ENCODE measurements at regions not wholly inside any gene's neighbourhood (a gene's known extent, or its start where the extent isn't known, plus 50 kb on each side); places are given as distances from the start of the nearest gene placed in this dataset.
"Not testable (repeated sequence)": the region's sequence is repeated elsewhere in the genome, so short reads cannot be mapped to it uniquely, and the experiment has no call there.

- no peak for DNase-seq
These were observed 117.1 kb upstream of the RASA1 start for GRCh38 chr5:87150630-87151029.

DNA sequence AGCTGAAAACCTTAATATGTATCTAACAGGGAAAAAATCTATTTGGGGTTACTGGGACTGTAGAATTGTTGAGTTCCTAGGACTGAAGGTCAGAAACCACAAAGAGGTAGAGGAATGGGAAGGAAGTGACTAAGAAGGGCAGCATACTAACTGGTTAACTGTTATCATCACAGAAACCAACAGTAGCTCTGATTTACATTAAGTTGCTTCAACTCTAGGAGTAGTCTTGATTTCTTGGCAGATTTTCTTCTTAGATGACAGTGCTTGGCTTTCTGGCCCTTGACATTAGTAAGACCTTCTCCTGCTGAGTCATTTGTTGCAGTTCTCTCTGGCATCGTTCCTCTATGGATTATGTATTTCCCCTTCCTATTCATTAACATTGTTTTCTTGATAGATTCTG lies 116.1 kb upstream of the RASA1 start:
- DNase-seq: no peak

DNA sequence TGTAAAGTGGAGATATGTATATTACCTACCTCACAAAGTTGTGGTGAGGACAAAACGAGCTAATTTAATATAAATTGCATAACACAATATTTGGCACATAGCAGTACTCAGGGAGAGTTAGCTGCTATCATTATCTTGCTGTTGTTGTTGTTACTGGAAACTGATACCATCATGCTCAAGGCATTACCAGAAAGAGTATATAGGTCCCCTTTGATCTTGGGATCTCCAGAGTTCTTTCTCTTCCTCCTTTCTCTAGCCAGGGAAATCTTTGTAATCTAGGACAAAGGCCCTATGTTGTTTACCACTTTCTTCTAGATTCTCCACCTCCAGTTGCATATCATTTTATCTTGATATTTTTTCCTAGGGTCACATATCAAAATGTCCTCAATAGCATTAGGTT lies 114.8 kb upstream of the RASA1 start:
- DNase-seq: no peak

- DNase-seq: no peak
These were observed 113.5 kb upstream of the RASA1 start for GRCh38 chr5:87154191-87154590.

- no peak for DNase-seq
These were observed 112.6 kb upstream of the RASA1 start for GRCh38 chr5:87155106-87155505.

DNA sequence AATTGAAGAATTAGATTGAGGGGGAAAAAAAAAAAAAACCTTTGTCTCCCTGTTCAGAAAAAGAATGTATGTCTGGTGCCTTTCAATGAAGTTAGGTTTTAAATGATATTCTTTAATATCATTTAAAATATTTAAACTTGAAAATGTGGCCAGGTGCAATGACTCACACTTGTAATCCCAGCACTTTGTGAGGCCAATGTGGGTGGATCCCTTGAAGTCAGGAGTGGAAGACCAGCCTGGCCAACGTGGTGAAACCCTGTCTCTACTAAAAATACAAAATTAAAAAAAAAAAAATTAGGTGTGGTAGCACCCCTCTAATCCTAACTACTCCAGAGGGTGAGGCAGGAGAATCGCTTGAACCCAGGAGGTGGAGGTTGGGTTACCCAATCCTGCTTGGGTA lies 111.1 kb upstream of the RASA1 start:
- DNase-seq: no peak

DNA sequence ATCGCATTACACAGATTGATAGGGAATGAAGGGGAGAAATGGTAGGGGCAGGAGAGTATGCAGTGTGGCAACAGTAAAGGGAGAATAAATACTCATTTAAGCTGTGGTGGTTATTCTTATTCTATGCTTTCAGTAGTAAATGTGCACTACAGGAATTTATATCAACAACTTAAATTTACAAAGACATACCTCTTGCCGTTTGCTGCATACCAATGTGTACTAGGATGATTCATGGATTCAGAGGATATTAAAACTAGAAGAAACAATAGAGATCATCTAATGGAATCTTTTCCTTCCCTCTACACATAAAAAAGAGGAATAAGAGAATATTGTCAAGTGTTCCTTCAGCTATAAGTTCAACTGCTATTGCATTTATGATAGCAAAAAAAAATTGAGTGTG lies 103.3 kb upstream of the RASA1 start:
- no peak for DNase-seq

GRCh38 chr5:87169300-87169991 lies 98.2 kb upstream of the RASA1 start:
- DNase-seq: no peak

DNA sequence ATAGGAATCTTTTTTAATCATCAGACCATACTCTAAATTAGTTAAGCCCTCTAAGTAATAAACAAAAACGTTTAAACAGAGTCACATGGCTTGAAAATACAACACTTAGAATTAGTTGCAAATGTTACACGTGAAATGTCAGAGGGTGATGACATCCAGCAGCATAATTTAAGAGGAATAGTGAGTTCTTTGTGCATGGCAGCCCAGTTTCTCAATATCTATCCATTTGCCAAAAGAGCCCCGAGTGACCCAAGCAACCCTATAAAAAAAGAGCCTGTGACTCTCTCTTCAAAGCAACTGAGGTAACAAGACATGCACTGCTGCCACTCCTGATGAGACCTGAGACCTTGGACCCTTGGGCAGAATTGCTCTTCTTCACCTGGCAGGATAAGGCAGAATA lies 96.9 kb upstream of the RASA1 start:
- no peak for DNase-seq

DNA sequence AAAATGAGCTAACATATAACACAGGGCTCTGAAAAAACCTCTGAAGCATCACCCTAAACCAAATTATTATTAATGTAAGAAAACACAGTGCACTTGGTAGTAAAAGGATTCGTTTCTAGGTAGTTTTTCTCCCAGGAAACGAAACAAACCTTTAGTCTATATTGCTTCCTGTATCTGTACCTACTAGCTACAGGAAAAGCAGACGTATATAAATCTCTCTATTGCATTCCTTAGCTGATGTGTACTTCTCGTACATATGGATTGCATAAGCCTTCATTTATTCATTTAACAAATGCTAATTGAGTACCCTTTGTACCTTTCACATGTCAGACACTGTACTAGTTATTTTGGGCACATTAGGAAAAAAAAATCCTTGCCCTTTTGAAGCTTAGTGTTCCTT lies 85.0 kb upstream of the RASA1 start:
- DNase-seq: no peak

DNA sequence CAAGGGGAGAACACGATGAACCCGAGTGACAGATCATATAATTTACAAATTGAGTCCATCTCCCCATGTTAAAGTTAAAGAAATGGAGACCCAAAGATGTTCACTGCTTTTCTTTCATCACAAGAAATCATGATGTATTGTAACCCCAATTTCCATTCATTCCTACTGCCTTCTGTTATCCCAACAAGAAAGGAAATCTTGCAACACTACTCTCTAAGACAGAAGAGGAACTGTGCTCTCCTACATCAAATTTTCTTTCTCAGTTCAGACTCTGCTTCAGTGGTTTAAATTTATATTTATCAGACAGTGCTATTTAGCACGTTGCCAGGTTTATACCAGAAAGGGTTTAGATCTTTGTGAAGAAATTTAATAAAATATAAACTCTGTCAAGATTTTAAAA lies 83.8 kb upstream of the RASA1 start:
- no peak for DNase-seq

DNA sequence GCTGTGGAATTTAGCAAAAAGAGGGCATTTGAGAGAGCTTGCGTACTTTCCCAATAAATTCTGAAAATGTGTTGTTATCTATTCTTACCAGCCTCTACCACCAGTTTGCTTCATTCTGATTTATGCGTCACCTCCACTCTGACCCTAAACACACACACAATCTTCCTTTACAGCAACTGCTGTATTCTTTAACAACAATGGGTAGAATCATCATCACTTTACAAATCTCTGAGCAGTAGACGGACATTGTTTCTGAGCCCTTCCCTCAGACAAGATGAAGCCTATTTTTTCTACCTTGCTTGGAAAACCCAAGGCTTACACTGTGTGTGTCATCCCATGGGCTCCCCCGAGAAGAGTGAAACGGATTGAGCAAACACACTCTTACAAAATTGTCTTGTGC lies 83.1 kb upstream of the RASA1 start:
- DNase-seq: no peak

DNA sequence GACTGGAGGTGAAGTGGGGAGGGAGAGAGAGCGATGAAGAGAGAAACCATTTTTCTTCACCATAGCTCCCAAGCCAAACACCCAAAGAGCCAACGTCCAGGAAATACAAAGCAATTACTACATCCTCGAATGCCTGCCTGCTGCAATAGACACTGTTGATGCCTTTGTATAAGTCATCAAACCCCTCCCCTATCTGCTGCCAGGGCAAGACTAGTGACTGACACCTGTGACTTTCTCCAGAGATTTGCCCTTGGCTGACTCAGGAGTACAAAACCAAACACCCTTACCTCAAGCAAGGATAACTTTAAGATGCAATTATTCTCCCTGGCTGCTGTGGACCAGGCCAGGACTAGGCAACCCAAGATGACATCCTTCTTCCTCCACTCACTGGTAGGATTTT lies 81.8 kb upstream of the RASA1 start:
- DNase-seq: no peak

- DNase-seq: no peak
These were observed 79.3 kb upstream of the RASA1 start for GRCh38 chr5:87188391-87188790.

- DNase-seq: no peak
These were observed 77.6 kb upstream of the RASA1 start for GRCh38 chr5:87190041-87190440.

GRCh38 chr5:87190687-87191086 lies 77.0 kb upstream of the RASA1 start:
- DNase-seq: no peak

GRCh38 chr5:87191645-87192044 lies 76.0 kb upstream of the RASA1 start:
- no peak for DNase-seq

DNA sequence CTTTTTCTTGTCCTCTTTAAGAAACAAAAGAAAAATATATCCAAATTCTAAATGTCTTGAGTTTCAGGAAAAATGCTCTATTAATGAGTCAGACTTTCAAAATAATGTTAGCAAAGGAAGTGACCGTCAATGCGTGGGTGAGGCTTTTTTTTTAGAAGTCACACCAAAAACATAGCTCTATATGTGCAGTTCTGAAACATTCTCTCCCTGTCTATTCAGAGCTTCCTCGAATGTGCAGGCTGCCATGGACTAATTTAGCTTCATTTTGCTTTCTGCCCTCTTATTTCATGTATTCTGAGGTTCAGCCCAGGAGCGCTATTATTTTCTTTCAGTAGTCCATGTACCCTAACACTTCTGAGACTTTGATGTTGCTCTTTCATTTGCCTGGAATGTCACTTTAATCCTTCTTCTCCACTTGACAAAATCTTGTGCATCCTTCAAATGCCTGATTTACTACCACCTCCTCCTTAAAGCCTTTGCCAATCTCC lies 72.5 kb upstream of the RASA1 start:
- DNase-seq: no peak

DNA sequence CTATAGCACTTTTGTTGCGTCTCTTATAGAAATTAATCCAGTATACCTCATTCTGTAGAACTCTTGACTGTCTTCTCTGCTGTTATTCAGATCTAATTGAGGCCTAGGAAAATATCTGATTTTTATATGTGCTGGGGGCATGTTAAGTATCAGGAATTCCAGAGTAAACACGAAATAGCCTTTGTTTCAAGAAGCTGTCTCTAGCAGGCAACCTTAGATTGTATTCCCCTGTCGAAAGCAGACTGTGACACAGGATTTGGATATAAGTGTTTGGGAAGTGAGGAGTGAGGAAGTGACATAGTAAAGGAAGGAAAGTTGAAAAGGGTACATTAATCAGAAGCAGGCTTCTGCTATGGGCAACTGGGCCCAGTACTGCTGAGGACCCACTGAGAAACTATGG lies 72.1 kb upstream of the RASA1 start:
- no peak for DNase-seq

- no peak for DNase-seq
These were observed 69.7 kb upstream of the RASA1 start for GRCh38 chr5:87198010-87198409.

DNA sequence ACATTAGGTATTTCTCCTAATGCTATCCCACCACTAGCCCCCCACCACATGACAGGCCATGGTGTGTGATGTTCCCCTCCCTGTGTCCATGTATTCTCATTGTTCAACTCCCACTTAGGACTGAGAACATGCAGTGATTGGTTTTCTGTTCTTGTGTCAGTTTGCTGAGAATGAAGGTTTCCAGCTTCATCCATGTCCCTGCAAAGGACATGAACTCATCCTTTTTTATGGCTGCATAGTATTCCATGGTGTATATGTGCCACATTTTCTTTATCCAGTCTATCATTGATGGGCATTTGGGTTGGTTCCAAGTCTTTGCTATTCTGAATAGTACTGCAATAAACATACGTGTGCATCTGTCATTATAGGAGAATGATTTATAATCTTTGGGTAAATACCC lies 68.4 kb upstream of the RASA1 start:
- not testable (repeated sequence) for DNase-seq

DNA sequence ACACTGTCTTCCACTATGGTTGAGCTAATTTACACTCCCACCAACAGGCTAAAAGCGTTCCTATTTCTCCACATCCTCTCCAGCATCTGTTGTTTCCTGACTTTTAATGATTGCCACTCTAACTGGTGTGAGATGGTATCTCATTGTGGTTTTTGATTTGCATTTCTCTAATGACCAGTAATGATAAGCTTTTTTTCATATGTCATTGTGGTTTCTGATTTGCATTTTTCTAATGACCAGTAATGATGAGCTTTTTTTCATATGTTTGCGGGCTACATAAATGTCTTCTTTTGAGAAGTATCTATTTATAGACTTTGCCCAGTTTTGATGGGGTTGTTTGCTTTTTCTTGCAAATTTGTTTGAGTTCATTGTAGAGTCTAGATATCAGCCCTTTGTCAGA lies 68.0 kb upstream of the RASA1 start:
- DNase-seq: not testable (repeated sequence)

GRCh38 chr5:87210076-87210475 lies 57.6 kb upstream of the RASA1 start:
- no peak for DNase-seq

DNA sequence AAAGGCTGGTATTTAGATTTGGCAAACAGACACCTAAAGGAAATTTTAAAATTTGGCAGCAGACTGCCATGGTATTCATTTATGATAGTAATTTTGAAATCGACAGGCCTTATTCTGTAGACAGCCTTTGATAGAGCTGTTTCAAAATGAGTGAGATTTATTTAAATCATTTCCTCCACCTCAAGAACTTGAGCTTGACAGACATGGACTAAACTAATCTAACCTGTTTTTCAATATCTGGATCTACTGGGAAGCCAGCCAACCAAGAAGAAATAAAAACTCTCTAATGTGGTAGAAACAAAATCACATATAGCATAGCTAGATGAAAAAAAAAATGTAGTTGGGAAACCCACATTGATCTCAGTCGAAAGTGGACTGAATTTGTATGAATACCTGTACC lies 56.9 kb upstream of the RASA1 start:
- no peak for DNase-seq

DNA sequence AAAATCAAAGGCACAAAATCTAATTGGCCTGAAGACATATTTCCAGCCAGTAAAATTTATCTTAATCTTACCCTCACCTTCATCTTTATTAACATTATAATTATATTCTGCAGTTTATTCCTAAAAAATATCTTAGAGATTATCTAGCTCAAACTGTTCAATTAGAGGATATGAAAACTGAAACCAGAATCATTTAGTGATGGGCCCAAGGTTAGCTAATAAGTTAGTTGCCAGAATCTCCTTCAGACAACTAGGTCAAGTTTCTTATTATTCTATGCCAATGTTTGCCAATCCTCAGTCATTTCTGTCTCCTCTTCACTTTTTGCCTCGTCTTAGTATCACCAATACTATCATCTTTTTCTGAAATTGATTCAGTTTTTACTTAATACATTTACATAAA lies 56.0 kb upstream of the RASA1 start:
- no peak for DNase-seq
